Stimulated activated CD8-positive, alpha-beta memory T cell treated with anti-CD3 and anti-CD28 coated beads, Interleukin-7, amount 100 ng/mL, for 24 hours (primary cell): ENCODE measurements at regions not wholly inside any gene's neighbourhood (a gene's known extent, or its start where the extent isn't known, plus 50 kb on each side); places are given as distances from the start of the nearest gene placed in this dataset.

Experiments used
- DNase-seq: peaks from one replicate; pipeline ENCODE4 v3.0.0-alpha.2; 2020; ENCODE audit warnings: low read depth

DNA sequence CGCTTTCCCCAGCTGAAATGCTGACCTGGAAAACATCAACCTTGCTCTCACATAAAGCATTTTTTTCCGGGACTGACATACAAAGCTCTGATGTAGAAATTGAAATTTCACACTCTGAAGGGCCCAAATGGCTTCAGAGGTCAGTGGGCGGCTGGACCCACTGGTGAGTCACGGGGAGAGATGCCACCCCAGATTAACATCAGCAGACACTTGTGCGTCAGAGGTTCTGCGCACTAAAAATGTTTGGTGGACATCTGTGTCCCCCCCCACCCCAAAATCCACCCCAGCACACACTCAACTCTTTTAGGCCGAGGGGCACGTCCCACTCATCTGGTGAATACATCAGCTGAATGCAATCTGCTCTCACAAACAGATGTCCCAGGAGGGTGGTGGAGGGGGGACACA lies 208.9 kb downstream of the ASB1 start:
- no peak for DNase-seq

DNA sequence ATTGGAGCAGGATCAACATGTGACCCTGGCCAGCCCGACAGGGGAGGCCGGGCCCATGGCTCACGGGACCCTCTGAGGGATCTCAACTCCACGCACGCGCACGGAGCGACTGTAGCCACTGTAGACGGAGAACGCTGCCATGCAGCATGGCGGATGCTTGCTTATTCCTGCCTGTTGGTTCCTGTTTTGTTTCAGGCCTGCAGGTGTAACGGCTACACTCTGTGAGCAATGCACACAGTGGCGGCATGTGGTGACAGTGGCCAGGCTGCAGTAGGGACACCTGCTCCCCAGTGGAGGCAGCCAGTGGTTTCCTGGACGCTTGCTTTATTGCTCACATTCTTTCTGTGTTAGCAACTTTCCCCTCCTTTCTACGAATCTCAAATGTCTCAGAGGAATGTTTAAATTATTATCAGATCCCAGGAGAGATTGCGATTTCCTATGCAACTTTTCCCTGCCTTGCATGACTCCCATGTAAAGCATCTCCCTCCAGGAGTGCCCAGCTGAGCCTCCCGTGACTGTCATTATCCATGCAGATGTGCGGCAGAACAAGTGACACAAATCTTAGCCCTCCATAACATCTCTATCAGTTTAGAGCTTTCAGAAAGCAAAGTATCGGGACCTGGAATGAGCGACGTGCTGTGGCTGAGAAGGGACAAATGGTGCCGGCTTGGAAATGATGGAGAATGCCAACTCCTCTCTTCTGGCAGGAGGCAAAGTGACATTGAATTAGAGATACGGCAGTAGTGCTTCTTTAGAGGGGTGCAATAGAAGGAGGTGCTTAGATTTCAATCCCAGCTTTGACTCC lies 209.7 kb downstream of the ASB1 start:
- no peak for DNase-seq

DNA sequence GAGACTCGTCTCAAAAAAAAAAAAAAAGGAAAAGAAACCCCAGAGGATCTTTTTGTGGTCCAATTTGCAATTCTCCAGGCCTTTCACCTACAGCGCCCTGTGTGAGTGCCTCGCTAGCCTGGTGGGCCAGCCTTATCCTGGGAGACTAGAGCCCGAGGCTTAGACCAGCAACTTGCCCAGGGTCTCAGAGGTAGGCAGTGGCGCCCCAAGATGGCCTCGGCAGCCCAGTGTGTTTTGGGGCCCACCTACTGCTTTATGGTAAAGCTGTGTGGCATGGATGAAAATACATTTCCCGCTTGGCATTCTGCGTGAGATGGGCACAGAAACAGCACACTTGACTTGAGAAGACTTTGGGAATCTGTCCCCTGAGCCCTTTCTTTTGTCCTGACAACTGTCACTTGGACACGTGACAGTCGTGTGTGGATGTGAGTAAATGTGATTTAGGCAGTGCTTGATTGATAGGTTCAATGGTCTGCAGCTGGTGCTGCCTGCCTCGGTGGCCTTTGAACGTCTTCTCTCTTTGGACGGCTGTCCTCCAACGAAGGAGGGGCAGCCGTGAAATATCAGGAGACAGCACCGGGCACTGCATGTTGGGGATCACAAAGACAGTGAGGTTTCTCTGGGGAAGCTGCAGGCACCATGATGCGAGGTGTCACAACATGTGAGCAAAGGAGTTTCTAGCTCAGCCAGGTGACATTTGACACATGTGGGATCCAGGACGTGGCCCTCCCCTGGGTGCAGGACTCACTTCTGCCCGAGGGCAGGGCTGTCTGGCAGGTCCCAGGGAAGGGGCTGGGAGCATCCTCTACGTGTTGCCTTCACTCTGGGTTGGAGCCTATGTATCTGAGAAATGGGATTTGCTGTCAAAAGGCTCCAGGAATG lies 209.5 kb upstream of the TWIST2 start:
- DNase-seq, result no peak

DNA sequence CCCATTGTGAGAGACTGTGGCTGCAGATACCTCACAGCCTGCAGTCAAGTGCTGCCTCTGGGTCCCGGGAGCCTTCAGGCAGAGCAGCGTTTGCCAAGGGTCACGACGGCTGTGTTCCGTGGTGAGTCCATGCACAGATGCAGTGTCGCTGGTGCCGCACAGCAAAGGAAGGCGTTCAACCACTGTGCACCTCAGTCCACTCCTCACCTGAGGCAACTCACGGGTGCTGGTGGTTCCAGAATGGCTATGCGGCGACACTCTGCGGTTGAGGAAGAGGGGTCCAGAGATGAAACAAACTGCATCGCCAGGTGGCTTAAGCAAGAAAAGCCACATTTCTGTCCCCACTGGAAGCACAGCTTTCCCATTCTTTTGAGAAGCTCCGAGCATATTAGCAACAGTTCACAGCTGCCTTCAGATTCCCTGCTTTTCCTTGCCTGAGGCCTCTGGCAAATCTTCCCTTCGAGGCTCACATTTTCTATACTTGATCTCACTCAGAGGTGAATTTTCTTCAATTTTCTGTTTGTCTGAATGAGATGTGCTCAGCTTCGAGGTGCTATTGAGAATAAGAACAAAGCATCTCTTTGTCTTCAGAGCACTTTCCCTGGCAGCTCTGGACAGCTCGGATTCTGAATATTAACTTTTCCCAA lies 208.8 kb upstream of the TWIST2 start:
- DNase-seq, result no peak

DNA sequence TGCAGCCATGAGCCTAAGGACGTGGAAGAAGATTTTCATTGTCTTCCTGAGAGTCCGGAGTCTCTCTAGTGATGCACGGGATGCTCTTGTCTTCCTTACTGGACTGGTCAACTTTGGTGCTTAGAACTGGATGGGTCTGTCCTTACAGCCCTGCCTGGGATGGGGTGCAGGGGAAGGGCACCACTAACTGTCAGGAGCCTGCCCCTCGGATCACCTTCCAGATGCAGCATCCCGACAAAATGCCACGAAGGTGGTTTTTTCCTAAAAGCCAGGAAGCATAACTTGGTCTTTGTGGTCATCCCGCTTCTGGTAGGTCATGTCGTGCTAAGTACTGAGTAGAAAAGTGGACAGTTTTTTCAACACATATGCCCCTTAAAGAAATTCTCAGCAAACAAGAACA lies 207.4 kb upstream of the TWIST2 start:
- DNase-seq, result no peak

DNA sequence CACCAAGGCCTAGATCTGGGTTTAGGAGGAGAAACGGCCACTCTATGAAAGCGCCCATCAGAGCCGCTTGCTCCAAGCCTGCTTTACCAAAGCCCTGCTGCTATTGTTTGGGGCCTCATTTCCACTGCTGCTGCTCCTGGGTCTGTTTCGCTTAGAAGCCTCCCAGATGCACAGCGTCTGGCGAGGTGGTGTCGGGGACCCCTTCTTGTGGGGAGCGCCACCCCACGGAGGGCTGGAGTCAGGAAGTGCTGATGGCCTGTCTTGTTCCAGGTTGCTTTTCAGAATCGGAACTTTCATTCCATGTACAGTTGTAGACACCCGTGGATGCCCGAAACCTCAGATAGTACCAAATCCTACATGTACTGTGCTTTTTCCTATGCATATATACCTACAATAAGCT lies 204.9 kb upstream of the TWIST2 start:
- no peak for DNase-seq

DNA sequence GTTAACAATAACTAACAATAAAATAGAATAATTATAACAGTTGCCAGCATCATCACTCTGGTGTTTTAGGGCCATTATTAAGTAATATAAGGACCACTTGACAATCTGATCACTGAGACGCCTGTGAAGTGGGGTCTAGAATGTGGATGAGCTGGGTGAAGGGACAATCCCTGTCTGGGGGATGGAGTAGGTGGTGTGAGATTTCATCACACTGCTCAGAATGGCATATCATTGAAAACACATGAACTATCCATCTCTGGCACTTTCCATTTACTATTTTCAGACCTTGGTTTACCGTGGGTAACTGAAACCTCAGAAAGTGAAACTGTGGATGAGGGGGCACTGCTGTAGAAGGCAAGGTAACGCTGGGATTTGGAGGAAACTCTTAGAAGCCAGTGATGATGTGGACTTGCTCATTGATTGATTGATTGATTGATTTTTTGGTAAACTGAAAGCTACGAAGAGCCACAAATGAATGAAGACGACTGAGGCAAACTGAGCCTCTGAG lies 204.4 kb upstream of the TWIST2 start:
- no peak for DNase-seq

DNA sequence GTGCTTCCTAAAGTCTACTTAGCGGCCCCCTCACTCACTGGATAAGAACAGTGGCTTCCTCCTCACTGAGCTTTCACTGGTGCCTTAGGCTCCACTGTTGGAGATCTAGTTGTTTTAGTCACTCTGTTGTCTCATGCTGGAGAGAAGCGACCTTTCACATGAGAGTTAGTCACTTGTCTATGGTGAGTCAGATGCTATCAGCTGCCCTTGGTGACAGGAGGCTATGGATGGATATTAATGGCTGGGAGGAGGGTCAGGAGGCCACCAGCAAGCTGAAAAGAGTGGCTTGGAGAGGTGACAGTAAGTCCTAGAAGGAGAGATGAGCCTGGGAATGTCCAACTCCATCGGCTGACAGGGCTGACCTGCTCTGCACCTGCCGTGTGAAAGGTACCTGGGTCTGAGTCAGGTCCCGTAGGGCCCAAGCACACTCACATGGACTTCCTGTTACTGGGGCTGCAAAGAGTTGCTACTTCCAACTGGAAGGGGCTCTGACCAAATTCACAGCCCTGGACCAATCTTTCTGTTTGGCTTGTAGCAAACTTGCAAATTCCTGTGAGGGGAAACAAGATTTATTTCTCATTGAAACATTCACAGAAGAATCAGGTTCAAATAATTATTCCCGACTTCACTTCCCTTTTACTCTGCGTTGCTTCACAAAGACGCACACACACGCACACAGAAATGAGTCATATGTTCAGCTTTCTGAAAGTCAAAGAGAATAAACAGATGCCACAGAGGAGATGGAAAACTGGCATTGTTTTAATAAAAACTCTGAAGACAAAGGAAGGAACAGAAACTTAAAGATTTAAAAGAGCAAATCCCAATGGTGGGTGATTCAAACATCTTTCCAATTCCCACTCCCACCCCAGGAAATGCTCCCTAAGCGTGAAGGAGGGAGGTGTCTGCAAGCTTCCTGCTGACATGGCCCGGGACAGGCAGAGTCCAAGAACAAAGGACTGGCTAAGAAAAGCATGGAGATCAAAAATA lies 203.5 kb upstream of the TWIST2 start:
- DNase-seq, result no peak

DNA sequence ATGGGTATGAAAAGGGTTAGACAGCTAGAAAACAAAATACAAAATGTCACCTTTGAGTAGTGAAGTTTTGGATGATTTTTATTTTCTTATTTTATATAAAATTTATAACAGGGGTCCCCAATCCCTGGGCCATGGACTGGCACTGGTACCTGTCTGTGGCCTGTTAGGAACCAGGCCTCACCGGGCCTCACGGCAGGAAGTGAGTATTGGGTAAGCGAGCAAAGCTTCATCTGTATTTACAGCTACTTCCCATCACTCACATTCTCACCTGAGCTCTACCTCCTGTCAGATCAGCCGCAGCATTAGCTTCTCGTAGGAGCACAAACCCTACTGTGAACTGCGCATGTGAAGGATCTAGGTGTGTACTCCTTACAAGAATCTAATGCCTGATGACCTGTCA lies 202.8 kb upstream of the TWIST2 start:
- no peak for DNase-seq

DNA sequence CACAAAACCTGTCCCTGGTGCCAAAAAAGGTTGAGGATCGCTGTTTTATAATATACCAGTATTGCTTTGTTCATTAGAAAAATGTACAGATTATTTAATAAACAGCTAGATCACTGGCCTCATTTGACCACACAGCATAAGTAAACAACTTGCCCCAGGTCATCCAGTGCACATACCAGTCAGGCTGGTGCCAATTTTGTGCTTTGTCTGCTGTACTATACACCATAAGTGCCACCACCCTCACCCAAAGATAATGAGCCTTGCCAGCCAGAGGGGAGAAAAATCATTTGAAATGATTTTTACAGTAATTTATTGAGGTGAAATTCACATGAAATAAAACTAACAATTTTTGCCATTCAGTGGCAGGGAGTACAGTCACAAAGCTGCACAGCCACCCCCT lies 202.2 kb upstream of the TWIST2 start:
- no peak for DNase-seq

DNA sequence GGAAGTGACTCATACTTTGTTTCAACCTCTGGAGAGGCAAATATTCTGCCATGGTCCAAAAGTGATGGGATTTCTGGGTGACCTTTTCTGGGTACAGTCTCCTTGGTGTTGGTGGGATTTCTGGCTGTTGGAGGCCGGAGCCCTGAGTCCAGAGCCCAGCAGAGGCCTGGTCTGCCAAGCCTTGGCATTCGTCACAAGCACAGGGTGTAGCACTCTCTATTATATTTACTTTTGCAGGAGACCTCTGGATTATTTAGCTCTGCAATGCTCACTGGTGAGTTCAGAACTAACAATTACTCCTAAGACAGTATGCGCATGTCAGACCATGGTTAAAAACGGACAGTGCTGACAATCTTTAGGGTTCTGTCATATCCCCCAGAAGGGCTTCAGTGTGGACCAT lies 201.6 kb upstream of the TWIST2 start:
- DNase-seq, result no peak

DNA sequence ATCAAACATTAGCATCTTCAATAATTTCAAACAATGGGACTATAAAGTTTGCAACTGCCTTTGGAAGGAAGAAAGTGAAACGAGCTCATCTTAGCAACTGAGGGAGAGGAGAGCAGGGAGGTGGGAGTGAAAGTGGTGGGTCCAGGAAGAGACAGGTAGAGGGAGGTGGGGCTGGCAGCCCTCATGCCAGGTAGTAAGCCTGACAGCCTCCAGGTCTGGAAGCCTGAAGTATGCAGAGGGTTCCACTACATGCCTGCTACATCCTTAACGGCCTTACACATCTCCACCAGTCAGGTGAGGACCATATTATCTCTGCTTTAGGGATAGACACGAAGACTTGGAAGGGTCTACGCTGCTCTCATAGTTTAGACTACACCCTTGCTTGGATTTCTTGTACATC lies 201.1 kb upstream of the TWIST2 start:
- DNase-seq, result no peak

DNA sequence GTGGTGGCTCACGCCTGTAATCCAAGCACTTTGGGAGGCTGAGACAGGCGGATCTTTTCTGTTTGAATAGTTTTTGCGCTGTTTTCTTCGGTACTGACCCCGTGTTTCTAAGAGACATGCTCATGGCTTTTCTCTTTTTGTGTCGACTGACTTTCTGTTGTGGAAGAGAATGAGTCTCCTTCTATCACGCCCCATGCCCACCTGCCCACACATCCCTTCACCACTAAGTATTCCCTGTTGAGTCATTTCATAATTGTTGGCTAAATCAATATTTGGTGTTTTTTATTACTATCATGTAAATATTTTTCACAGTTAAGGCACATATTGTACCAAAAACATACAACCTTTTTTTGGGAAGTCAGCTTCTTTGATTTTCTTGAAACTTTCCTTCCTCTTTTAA lies 198.8 kb upstream of the TWIST2 start:
- no peak for DNase-seq

DNA sequence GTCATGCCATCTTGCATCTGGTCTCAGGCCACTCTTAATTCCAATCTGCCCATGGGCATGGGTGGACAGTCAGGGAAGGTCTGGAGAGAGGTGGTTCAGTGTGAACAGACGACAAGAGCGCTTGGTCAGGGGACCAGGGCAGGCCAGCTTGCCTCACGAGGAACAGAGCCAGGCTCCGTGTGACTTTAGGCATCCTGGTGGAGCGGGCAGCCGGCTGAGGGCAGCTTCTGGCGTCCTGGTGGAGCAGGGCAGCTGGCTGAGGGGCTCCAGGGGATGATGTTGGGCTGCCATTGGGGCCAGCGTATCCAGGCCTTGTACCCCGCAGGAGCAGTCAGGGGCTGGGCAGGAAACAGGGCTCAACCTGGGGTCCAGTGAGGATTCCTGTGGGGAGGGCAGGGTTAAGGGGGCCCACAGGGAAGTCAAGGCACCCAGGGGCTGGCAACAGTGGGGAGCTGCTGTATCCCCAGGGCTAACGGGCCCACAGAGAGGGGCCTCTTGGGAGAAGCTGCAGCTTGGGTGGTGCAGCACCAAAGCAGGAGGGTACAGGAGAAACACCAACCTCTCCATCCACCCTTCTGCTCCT lies 197.9 kb upstream of the TWIST2 start:
- no peak for DNase-seq

DNA sequence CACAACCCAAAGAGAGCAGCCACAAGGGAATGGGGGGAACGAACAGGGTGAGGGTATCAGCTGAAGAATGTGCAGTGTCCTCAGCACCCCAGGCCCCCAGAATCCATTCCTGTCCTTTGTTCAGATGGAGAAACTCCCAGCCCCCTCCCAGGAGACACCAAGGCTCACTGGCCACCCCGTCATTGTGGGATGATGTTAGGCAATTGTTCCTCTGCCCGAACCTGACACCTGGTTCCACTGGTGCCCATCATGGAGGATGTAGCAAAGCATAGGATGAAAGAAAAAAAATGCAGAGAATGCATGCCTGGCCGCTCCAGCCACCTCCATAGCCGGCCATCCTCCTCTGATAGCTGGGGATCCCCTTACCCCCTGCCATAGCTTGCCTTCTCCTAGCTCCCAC lies 197.3 kb upstream of the TWIST2 start:
- DNase-seq, result no peak

DNA sequence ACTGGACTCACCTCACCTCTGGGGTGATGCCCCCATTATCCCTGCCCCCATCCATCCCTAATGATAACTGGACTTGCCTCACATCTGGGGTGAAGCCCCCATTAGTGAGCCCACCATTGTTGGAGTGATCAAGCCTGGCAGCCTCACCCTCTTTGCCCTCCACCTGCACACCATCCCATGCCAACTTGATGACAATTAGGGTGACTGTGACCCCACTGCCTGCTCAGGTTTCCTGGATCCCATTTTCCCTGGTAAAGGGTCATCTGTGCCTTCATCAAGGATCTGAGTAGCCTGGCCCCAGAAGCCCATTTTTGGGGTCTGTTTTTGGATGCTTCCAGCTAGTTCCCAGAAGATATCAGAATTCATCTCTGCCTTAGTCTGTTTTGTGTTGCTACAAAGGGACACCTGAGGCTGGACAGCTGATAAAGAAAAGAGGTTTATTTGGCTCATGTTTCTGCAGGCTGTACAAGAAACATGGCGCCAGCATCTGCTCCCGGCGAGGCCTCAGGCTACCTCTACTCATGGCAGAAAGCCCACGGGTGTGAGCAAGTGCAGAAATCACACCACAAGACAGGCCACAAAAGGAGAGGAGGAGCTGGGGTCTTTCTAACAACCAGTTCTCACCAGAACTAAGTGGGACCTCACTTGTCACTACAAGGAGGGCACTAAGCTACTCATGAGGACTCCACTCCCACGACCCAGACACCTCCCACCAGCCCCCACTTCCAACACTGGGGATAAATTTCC lies 196.4 kb upstream of the TWIST2 start:
- no peak for DNase-seq

DNA sequence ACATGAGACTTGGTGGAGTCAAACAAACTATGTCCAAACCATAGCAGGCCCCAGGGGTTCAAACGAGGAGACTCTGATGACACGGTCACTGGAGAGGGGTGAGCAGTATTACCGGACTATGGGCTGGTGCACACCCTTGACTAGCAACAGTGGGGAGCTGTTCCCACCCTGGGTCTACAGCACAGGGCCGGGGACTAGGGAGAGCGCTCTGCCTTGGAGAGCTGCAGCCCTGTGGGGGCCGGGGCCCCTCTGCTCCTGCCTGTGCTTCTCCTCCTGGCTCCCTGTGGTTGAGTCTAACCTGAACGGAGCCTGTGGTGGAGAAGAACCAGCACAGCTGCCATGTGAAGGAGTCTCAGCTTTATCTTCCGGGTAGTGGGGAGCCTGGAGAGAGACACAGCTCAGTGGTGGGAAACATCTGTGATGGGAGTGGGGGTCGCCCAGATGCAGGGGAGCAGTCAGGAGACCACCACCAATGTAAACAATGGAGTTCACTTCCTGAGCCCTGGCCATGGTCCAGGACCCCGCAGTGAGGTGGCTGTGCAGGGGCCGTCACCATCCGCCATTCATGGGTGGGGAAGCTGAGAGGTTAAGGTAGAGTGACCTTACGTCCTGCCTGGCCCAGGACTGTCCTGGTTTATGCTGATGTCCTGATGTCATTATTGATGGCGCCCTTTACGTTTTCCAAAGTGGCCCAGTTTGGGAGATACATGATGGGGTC lies 195.7 kb upstream of the TWIST2 start:
- DNase-seq, result no peak

DNA sequence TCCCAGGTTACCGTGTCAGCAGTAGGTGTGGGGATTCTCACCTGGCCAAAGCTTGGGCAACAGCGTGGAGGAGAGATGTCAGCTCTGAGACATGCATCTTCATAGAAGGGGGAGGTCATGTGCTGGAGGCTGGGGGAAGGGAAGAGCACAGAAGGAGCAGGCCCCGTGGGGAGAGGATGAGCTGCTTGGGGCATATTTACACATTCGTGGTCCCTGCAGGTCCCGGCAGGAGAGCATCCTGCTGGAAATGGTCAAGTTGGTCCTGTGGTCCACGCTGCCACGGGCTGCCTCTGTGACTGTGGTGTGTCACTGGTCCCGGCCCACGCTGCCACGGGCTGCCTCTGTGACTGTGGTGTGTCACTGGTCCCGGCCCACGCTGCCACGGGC lies 195.1 kb upstream of the TWIST2 start:
- DNase-seq, result no peak

DNA sequence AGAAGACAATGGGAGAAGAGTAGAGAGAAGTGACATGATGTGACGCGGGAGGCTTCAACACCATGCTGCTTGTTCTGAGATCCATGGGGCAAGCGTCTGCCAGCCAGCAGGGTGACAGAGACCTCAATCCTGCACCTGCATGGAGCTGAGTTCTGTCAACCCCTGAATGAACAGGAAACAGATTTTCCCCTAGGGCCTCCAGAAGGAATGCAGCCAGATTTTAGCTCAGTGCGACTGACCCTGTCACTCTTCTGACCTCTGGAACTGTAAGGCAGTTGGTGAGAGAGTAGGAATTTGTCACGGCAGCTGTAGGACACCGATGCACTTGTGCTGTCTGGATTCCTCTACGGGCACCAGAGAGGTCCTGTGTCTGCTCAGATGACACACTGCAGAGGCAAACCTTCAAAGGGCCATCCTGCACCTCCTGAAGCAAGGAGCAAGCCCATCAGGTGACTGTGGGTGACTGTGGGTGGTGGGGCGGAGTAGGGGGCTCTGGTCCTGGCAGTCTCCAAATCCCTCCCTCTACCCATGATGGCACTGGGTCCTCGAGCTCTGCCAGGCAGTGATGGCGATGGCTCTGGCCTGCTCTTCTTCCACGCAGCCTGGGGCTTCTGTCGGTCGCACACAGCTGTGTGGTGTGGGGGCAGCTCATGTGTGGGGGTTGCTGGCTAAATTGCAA lies 194.3 kb upstream of the TWIST2 start:
- DNase-seq, result no peak
